GM23338 (cell line): ENCODE measurements at regions not wholly inside any gene's neighbourhood (a gene's known extent, or its start where the extent isn't known, plus 50 kb on each side); places are given as distances from the start of the nearest gene placed in this dataset.

Experiments
- CREB1 ChIP-seq: fragments of 250-450 bp; sonication (Bioruptor Pico); IDR thresholded peaks from 2 replicates; pipeline ENCODE4 v1.5.0; 2020; ENCODE audit warnings: low read depth, mild to moderate bottlenecking, moderate library complexity
- CTCF ChIP-seq, 2 experiments: fragments of 200-600 bp in 1 of 2; sonication (generic) in 1 of 2; conservative IDR thresholded peaks; 2 replicates each; pipeline versions ENCODE4 v1.5.1 to v1.6.1; 2016 to 2017; ENCODE audit warnings: antibody characterized with exemption in 2 of 2, low read depth in 2 of 2, mild to moderate bottlenecking in 2 of 2, moderate library complexity in 1 of 2
- EZH2 ChIP-seq: fragments of 200-600 bp; sonication (generic); IDR thresholded peaks from one replicate; pipeline ENCODE4 v1.8.0; 2017; ENCODE audit warnings: antibody characterized with exemption, mild to moderate bottlenecking, low read depth; ENCODE audit not compliant: unreplicated experiment
- EZH2phosphoT487 ChIP-seq: fragments of 200-600 bp; sonication (generic); IDR thresholded peaks from one replicate; pipeline ENCODE4 v1.8.1; 2018; ENCODE audit warnings: antibody characterized with exemption; ENCODE audit not compliant: unreplicated experiment
- JUNB ChIP-seq: IDR thresholded peaks from one replicate; pipeline ENCODE4 v1.6.1; 2016; ENCODE audit warnings: antibody characterized with exemption; ENCODE audit not compliant: unreplicated experiment
- NANOG ChIP-seq: IDR thresholded peaks from 2 replicates; pipeline ENCODE4 v1.6.1; 2016; ENCODE audit warnings: antibody characterized with exemption, borderline replicate concordance
- POLR2AphosphoS5 ChIP-seq: IDR thresholded peaks from 2 replicates; pipeline ENCODE4 v1.6.1; 2016; ENCODE audit warnings: antibody characterized with exemption, low read depth
- STAT1 ChIP-seq: IDR thresholded peaks from one replicate; pipeline ENCODE4 v1.6.1; 2016; ENCODE audit warnings: antibody characterized with exemption; ENCODE audit not compliant: unreplicated experiment
- ZNF114 ChIP-seq: fragments of 250-450 bp; sonication (Bioruptor Pico); IDR thresholded peaks from 2 replicates; pipeline ENCODE4 v1.5.0; 2020; ENCODE audit warnings: mild to moderate bottlenecking, moderate library complexity
- ZNF331 ChIP-seq: fragments of 250-450 bp; sonication (Bioruptor Pico); IDR thresholded peaks from 2 replicates; pipeline ENCODE4 v1.5.0; 2020; ENCODE audit warnings: low read depth, mild to moderate bottlenecking, moderate library complexity
- ZNF462 ChIP-seq: fragments of 250-450 bp; sonication (Bioruptor Pico); IDR thresholded peaks from 2 replicates; pipeline ENCODE4 v1.5.0; 2020; ENCODE audit warnings: mild to moderate bottlenecking, moderate library complexity
- TF ChIP-seq, protein P1 (sequence below): IDR thresholded peaks from one replicate; pipeline ENCODE4 v1.6.1; 2018; ENCODE audit warnings: antibody characterized with exemption; ENCODE audit not compliant: unreplicated experiment
- TF ChIP-seq, protein P2 (sequence below): IDR thresholded peaks from 2 replicates; pipeline ENCODE4 v1.6.1; 2016; ENCODE audit warnings: antibody characterized with exemption

DNA sequence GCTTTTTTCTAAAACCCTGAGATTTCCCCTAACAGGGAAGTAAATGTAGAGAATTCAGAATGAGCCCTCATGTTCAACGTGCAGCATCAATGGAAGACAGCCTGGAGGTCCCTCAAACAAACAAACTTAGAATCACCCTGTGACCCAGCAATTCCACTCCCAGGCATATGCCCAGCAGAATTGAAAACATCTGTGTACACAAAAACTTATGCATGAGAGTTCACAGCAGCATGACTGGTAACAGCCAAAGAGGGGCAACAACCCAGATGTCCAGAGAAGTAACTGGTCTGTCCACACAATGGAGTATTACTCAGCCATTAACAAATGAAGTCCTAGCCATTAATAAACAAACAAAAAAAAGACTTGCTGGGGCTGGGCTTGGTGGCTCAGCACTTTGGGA lies 252.7 kb downstream of the PARN start:
- no peak for TF ChIP-seq CTCF (conservative IDR thresholded peaks at IDR 0.05; ENCODE audit: low read depth in 2 of 2)
- no peak for TF ChIP-seq ZNF331 (CRISPR knock-in tag)
- TF ChIP-seq JUNB, result no peak
- TF ChIP-seq CREB1 (CRISPR knock-in tag), result no peak
- TF ChIP-seq EZH2phosphoT487, result no peak
- no peak for TF ChIP-seq ZNF114 (CRISPR knock-in tag)
- no peak for TF ChIP-seq POLR2AphosphoS5
- no peak for TF ChIP-seq EZH2
- TF ChIP-seq, protein P1, sequence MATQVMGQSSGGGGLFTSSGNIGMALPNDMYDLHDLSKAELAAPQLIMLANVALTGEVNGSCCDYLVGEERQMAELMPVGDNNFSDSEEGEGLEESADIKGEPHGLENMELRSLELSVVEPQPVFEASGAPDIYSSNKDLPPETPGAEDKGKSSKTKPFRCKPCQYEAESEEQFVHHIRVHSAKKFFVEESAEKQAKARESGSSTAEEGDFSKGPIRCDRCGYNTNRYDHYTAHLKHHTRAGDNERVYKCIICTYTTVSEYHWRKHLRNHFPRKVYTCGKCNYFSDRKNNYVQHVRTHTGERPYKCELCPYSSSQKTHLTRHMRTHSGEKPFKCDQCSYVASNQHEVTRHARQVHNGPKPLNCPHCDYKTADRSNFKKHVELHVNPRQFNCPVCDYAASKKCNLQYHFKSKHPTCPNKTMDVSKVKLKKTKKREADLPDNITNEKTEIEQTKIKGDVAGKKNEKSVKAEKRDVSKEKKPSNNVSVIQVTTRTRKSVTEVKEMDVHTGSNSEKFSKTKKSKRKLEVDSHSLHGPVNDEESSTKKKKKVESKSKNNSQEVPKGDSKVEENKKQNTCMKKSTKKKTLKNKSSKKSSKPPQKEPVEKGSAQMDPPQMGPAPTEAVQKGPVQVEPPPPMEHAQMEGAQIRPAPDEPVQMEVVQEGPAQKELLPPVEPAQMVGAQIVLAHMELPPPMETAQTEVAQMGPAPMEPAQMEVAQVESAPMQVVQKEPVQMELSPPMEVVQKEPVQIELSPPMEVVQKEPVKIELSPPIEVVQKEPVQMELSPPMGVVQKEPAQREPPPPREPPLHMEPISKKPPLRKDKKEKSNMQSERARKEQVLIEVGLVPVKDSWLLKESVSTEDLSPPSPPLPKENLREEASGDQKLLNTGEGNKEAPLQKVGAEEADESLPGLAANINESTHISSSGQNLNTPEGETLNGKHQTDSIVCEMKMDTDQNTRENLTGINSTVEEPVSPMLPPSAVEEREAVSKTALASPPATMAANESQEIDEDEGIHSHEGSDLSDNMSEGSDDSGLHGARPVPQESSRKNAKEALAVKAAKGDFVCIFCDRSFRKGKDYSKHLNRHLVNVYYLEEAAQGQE, result no peak
- TF ChIP-seq NANOG, result no peak
- no peak for TF ChIP-seq STAT1
- TF ChIP-seq, protein P2, sequence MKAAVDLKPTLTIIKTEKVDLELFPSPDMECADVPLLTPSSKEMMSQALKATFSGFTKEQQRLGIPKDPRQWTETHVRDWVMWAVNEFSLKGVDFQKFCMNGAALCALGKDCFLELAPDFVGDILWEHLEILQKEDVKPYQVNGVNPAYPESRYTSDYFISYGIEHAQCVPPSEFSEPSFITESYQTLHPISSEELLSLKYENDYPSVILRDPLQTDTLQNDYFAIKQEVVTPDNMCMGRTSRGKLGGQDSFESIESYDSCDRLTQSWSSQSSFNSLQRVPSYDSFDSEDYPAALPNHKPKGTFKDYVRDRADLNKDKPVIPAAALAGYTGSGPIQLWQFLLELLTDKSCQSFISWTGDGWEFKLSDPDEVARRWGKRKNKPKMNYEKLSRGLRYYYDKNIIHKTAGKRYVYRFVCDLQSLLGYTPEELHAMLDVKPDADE, result no peak
- TF ChIP-seq ZNF462 (CRISPR knock-in tag), result no peak
